GM12892 (cell line): ENCODE measurements at regions not wholly inside any gene's neighbourhood (a gene's known extent, or its start where the extent isn't known, plus 50 kb on each side); places are given as distances from the start of the nearest gene placed in this dataset.

ENCODE experiments used
- POLR2A ChIP-seq: IDR thresholded peaks from 2 replicates; pipeline ENCODE4 v1.6.1; 2011; ENCODE audit warnings: low read depth, low read length, control low read depth
- TAF1 ChIP-seq: IDR thresholded peaks from 2 replicates; pipeline ENCODE4 v1.6.1; 2011; ENCODE audit warnings: low read depth, mild to moderate bottlenecking, control low read depth, low read length, borderline replicate concordance

- TF ChIP-seq POLR2A = no peak
- no peak for TF ChIP-seq TAF1
Measured at GRCh38 chr1:175882192-175882591, 138.8 kb upstream of the TNR start.
